ENCODE measurements at regions not wholly inside any gene's neighbourhood (a gene's known extent, or its start where the extent isn't known, plus 50 kb on each side); places are given as distances from the start of the nearest gene placed in this dataset.

- TF ChIP-seq POLR2A (IDR thresholded peaks at IDR 0.05) (no peak), CTCF (IDR thresholded peaks at IDR 0.05) (no peak)
Measured at GRCh38 chr5:120035181-120035580, 405.8 kb downstream of the FAM170A start.
